ENCODE measurements at regions not wholly inside any gene's neighbourhood (a gene's known extent, or its start where the extent isn't known, plus 50 kb on each side); places are given as distances from the start of the nearest gene placed in this dataset.
A peak's percentile ranks its signal among the peaks of the same experiment; 100 is the strongest.
"Not testable (repeated sequence)": the region's sequence is repeated elsewhere in the genome, so short reads cannot be mapped to it uniquely, and the experiment has no call there.

- not testable (repeated sequence) for H3K36me3 Mint-ChIP-seq (ENCODE audit: insufficient read depth in 2 of 2); H3K4me1 Mint-ChIP-seq (ENCODE audit: low read depth); H3K27me3 Mint-ChIP-seq (ENCODE audit: low read depth); H3K9me3 Mint-ChIP-seq; DNase-seq; ATAC-seq (replicated peaks in 1 of 2); H3K4me3 Mint-ChIP-seq
- peak overlapping the region; percentile 38 for H3K27ac Mint-ChIP-seq
Measured at GRCh38 chr16:21487956-21488355, 111.4 kb upstream of the METTL9 start.

GRCh38 chr16:21499046-21499445 lies 100.3 kb upstream of the METTL9 start:
- H3K36me3 Mint-ChIP-seq (ENCODE audit: insufficient read depth in 2 of 2); ATAC-seq (replicated peaks in 1 of 2); H3K9me3 Mint-ChIP-seq; H3K27ac Mint-ChIP-seq; H3K27me3 Mint-ChIP-seq (ENCODE audit: low read depth); DNase-seq; H3K4me3 Mint-ChIP-seq: not testable (repeated sequence)
- peaks cover 14% of the 10 kb centered on the region for H3K4me1 Mint-ChIP-seq (ENCODE audit: low read depth)

DNA sequence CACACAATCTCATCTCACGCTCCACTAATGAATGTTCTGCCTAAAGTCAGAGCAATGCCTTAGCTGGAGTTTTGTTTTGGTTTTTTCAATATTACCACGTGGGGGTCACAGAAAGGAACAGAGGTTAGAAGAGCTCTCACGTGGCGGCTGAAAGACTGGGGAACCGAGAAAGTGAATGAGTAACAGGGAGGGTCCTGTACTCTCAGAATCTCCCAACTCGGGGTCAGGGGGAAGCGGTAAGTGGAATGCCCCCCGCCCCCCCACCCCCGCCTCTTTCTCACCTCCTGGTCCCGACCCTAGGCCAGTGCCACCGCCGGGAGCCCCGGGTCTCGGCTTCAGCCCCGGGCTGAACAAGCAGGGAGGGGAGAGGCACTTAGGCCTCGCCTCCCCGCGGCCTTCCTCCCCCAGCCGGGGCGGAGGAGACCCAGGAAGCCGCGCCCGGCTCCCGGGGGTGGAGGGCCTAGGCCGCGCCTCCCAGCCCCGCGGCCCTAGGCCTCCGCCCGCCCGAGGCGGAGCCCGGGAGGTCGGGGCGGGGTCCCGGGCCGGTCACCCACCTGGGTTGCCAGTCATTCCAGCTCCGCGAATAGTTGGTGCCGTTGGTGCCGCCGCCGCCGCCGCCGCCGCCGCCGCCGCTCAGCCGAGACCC lies 98.0 kb upstream of the METTL9 start:
- ATAC-seq (replicated peaks in 1 of 2) (peak; percentile 74 to 78), DNase-seq (peak; percentile 83 to 86)
- not testable (repeated sequence) for H3K27me3 Mint-ChIP-seq (ENCODE audit: low read depth); H3K36me3 Mint-ChIP-seq (ENCODE audit: insufficient read depth in 2 of 2); H3K9me3 Mint-ChIP-seq
- Mint-ChIP-seq H3K4me3 (peak overlapping the region; percentile 86 to 91), H3K4me1 (ENCODE audit: low read depth) (peaks cover 19% of the 10 kb centered on the region), H3K27ac (peak overlapping the region; percentile 82)

- DNase-seq (peak; percentile 95 to 96), ATAC-seq (replicated peaks in 1 of 2) (peak; percentile 80 to 83)
- no peaks in the 10 kb centered on the region for H3K9me3 Mint-ChIP-seq
- peaks cover 26% of the 10 kb centered on the region for H3K4me1 Mint-ChIP-seq (ENCODE audit: low read depth)
- H3K27me3 Mint-ChIP-seq (ENCODE audit: low read depth), result no peaks in the 10 kb centered on the region
- peaks cover 1 to 6% of the 10 kb centered on the region in 2 donors for H3K36me3 Mint-ChIP-seq (ENCODE audit: insufficient read depth in 2 of 2)
- H3K27ac Mint-ChIP-seq, result peak overlapping the region; percentile 82
- H3K4me3 Mint-ChIP-seq, result peak overlapping the region; percentile 86 to 91
Measured at GRCh38 chr16:21501869-21502667, 97.3 kb upstream of the METTL9 start.

DNA sequence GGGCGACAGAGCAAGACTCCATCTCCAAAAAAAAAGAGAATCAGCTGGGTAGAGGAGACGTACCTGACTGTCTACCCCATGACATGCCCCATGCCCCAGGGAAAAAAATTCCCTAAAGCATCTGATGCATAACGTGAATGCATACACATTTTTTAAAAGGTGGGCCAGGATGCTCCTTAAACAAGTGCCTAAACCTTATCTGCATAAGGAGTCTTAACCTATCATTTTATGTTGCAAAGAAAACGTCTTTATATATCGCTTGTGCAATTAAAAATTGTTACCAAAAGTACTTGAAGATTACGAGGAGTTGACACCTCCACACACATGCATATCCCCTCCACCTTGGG lies 95.8 kb upstream of the METTL9 start:
- Mint-ChIP-seq H3K27ac (peak overlapping the region; percentile 81), H3K4me3 (peak overlapping the region; percentile 20 to 91), H3K36me3 (ENCODE audit: insufficient read depth in 2 of 2) (peaks cover 1 to 13% of the 10 kb centered on the region in 2 donors), H3K4me1 (ENCODE audit: low read depth) (peaks cover 41% of the 10 kb centered on the region)
- not testable (repeated sequence) for H3K27me3 Mint-ChIP-seq (ENCODE audit: low read depth); H3K9me3 Mint-ChIP-seq; DNase-seq; ATAC-seq (replicated peaks in 1 of 2)

DNA sequence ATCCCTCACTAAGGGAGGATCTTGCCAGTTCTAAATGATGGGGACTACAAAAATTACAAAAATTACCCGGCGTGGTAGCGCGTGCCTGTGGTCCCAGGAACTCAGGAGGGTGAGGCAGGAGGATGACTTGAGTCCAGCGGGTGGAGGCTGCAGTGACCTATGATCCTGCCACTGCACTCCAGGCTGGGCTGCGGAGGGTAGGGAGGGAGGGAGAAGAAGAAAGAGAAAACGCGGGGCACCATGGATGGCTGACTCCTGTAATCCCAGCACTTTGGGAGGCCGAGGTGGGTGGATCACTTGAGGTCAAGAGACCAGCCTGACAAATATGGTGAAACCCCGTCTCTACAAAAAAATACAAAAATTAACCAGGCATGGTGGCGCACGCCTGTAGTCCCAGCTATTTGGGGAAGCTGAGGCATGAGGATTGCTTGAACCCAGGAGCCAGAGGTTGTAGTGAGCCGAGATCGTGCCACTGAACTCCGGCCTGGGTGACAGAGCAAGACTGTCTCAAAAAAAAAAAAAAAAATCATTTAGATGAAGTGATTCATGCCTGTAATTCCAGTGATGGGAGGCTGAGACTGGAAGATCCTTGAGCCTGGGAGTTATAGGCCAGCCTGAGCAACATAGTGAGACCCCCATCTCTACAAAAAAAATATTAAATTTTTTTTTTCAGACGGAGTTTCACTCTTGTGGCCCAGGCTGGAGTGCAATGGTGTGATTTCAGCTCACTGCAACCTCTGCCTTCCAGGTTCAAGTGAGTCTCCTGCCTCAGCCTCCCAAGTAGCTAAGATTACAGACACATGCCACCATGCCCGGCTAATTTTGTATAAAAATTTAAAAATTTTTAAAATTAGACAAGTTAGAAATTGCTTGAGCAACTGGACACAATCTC lies 95.2 kb upstream of the METTL9 start:
- Mint-ChIP-seq H3K36me3 (ENCODE audit: insufficient read depth in 2 of 2) (peaks cover 1 to 15% of the 10 kb centered on the region in 2 donors), H3K4me1 (ENCODE audit: low read depth) (peaks cover 47% of the 10 kb centered on the region), H3K27ac (peak overlapping the region; percentile 81)
- ATAC-seq (replicated peaks in 1 of 2); DNase-seq; H3K4me3 Mint-ChIP-seq; H3K9me3 Mint-ChIP-seq; H3K27me3 Mint-ChIP-seq (ENCODE audit: low read depth): not testable (repeated sequence)

DNA sequence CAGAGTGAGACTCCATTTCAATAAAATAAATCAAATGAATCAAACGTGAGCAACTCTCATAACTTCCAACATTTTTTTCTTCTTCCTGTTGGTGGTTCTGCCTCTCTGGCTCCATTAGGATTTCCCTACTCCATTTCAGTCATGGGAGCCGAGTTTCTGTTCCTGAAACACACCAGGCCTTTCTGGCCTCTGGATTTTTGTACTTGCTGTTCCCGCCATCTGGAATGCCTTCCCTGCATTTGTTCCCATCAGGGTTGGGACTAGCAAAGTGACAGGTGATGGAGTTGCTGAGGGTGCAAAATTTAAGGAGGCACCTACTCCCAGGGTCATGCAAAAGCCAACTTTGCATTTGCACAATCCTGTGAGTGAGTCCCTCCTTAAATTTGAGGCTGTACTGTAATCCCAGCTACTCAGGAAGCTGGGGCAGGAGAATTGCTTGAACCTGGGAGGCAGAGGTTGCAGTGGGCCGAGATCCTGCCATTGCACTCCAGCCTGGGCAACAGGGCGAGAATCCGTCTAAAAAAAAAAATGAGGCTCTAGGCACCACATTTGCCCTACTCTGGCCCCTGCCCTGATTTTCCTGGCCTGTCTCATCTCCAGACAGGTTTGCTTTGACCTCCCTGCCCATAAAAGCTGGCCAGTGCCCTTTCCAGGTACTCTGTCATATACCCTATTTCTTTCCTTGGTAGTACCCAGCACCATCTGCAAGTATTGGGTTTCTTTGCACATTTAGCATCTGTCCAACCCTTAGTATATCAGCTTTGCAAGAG lies 93.4 kb upstream of the METTL9 start:
- H3K4me3 Mint-ChIP-seq, result peak overlapping the region; percentile 93 to 97
- H3K27me3 Mint-ChIP-seq (ENCODE audit: low read depth); H3K9me3 Mint-ChIP-seq; ATAC-seq (replicated peaks in 1 of 2); DNase-seq: not testable (repeated sequence)
- peaks cover 1 to 19% of the 10 kb centered on the region in 2 donors for H3K36me3 Mint-ChIP-seq (ENCODE audit: insufficient read depth in 2 of 2)
- H3K4me1 Mint-ChIP-seq (ENCODE audit: low read depth), result peaks cover 65% of the 10 kb centered on the region
- peak overlapping the region; percentile 100 for H3K27ac Mint-ChIP-seq

DNA sequence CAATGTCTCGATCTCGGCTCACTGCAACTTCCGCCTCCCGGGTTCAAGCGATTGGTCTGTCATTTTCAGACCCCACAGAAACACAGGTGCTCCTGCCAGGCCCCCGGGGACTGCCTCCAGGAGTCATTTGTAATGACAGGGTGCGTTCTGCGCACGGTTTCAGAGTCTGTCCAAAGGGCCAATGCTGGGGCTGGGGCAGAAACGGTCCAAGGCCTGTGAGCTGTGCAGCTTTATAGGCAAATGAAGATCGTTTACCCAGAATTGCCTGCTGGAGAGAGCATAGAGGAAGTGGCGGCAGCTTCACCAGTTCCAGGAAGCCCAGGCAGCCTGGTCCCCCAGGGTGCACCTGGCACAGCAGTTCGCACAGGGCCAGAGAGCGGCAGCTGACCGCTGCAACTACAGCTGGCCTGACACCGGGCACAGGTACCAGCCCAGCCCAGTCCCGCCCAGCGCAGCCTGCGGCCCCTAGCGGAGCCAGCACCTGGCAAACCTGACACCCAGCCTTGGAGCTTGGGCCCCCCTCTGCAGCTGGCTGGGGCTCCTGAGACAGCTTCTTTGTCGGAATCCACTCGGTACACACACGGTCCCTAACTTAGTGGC lies 92.4 kb upstream of the METTL9 start:
- H3K9me3 Mint-ChIP-seq; H3K27me3 Mint-ChIP-seq (ENCODE audit: low read depth): not testable (repeated sequence)
- Mint-ChIP-seq H3K4me1 (ENCODE audit: low read depth) (peaks cover 75% of the 10 kb centered on the region), H3K27ac (peak overlapping the region; percentile 100), H3K36me3 (ENCODE audit: insufficient read depth in 2 of 2) (peaks cover 1 to 21% of the 10 kb centered on the region in 2 donors), H3K4me3 (peak overlapping the region; percentile 93 to 97)
- peak; percentile 39 to 64 for ATAC-seq (replicated peaks in 1 of 2)
- peak; percentile 73 to 77 for DNase-seq

DNA sequence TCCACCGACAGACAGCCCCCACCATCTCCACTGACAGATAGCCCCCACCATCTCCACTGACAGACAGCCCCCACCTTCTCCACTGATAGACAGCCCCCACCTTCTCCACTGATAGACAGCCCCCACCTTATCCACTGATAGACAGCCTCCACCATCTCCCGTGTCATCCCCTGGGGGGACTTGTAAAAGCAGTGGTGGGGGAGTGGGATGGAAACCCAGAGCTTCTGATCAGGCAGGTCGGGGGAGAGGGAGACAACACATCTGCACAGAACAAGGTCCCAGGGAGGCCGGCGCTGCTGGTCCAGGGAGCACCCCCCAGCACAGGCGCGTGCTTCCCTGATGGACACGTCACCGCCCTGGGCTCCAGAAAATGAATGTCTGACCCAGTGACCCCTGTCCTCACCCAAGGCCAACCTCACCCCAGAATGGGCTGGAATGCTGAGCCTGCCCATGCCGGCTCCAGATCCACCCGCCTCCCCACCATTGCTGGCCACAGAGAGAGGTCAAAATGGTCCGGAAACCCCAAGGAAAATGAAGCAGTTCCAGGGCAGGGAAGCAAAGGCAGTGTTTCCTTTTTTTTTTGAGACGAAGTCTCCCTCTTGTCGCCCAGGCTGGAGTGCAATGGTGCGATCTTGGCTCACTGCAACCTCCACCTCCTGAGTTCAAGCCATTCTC lies 91.6 kb upstream of the METTL9 start:
- H3K27ac Mint-ChIP-seq, result peak overlapping the region; percentile 100
- peak overlapping the region; percentile 93 to 97 for H3K4me3 Mint-ChIP-seq
- peak in 1 of 2 donors; percentile 20 for DNase-seq
- not testable (repeated sequence) for H3K9me3 Mint-ChIP-seq; ATAC-seq (replicated peaks in 1 of 2); H3K27me3 Mint-ChIP-seq (ENCODE audit: low read depth)
- H3K4me1 Mint-ChIP-seq (ENCODE audit: low read depth), result peaks cover 79% of the 10 kb centered on the region
- H3K36me3 Mint-ChIP-seq (ENCODE audit: insufficient read depth in 2 of 2), result peaks cover 1 to 24% of the 10 kb centered on the region in 2 donors

GRCh38 chr16:21508661-21509436 lies 90.5 kb upstream of the METTL9 start:
- H3K36me3 Mint-ChIP-seq (ENCODE audit: insufficient read depth in 2 of 2), result peaks cover 1 to 18% of the 10 kb centered on the region in 2 donors
- not testable (repeated sequence) for H3K9me3 Mint-ChIP-seq
- H3K4me1 Mint-ChIP-seq (ENCODE audit: low read depth), result peaks cover 75% of the 10 kb centered on the region

GRCh38 chr16:21509437-21510086 lies 89.8 kb upstream of the METTL9 start:
- DNase-seq, result peak in 1 of 2 donors; percentile 10
- H3K27me3 Mint-ChIP-seq (ENCODE audit: low read depth); H3K9me3 Mint-ChIP-seq; ATAC-seq (replicated peaks in 1 of 2): not testable (repeated sequence)
- peaks cover 79% of the 10 kb centered on the region for H3K4me1 Mint-ChIP-seq (ENCODE audit: low read depth)
- H3K36me3 Mint-ChIP-seq (ENCODE audit: insufficient read depth in 2 of 2), result peaks cover 1 to 25% of the 10 kb centered on the region in 2 donors
- peak overlapping the region; percentile 93 to 97 for H3K4me3 Mint-ChIP-seq
- H3K27ac Mint-ChIP-seq, result peak overlapping the region; percentile 100

More at GRCh38 chr16:21508661-21509436, 90.5 kb upstream of the METTL9 start:
- peak; percentile 62 to 71 for ATAC-seq (replicated peaks in 1 of 2)
- H3K4me3 Mint-ChIP-seq, result peak overlapping the region; percentile 93 to 97
- not testable (repeated sequence) for H3K27me3 Mint-ChIP-seq (ENCODE audit: low read depth)
- DNase-seq, result peak; percentile 53 to 62
- H3K27ac Mint-ChIP-seq, result peak overlapping the region; percentile 100
